Spleen (tissue), 7 donors: ENCODE measurements at regions not wholly inside any gene's neighbourhood (a gene's known extent, or its start where the extent isn't known, plus 50 kb on each side); places are given as distances from the start of the nearest gene placed in this dataset.

ENCODE experiments used
- CTCF ChIP-seq, 11 experiments: fragments of 200-600 bp in 7 of 11; fragments of 450-650 bp in 4 of 11; sonication (generic) in 4 of 11; IDR thresholded peaks in 8 of 11; conservative IDR thresholded peaks in 3 of 11; 1 replicate in 7 of 11; 2 replicates in 4 of 11; pipeline versions ENCODE4 v1.4.0 to v1.8.0; 2016 to 2021; ENCODE audit warnings: antibody characterized with exemption in 11 of 11, inconsistent platforms in 4 of 11, mild to moderate bottlenecking in 1 of 11
- POLR2A ChIP-seq, 3 donors: fragments of 450-650 bp; IDR thresholded peaks; one replicate each; pipeline ENCODE4 v1.5.1; 2017; ENCODE audit warnings: antibody characterized with exemption in 3 of 3, mild to moderate bottlenecking in 1 of 3
- POLR2AphosphoS5 ChIP-seq, 3 donors: sonication (generic); formaldehyde crosslinking; IDR thresholded peaks; one replicate each; pipeline ENCODE4 v1.5.1; 2017; ENCODE audit warnings: antibody characterized with exemption in 3 of 3
- donor health status: DM: no; HTN: no; CAD: no; lungs with moderate emphysema.
- donor health status: DM: no; HTN: no; CAD: no.
- donor health status: DM: no; HTN: no; CAD: no.

DNA sequence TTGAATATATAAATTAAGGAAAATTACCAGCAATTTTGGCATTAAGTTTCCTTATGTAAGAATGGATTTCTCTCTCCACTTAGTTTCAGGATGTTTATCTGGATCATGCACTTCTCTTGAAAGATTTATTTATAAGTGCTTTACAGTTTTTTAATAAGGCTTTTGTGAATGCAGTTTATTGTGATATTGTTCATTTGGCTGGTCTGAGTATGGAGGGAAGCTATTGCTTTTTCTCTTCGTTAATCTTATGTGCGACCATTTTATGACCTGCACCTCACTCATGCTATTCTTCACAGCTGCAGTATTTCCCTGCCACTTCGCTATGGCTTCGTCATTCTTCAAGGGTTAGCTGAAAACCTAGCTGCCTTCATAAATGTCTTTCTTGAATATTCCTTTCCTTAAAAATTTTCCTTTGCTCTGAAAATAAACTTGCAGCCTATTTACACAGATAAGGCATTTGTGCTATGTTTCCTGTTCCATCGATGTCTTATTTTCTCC is 233.4 kb downstream of the SOCS6 start:
- TF ChIP-seq CTCF (IDR thresholded peaks at IDR 0.05 in 8 of 11, conservative IDR thresholded peaks at IDR 0.05 in 3 of 11) (no peak), POLR2A (IDR thresholded peaks at IDR 0.05) (no peak), POLR2AphosphoS5 (IDR thresholded peaks at IDR 0.05) (no peak)
